HepG2 (cell line): ENCODE measurements at regions not wholly inside any gene's neighbourhood (a gene's known extent, or its start where the extent isn't known, plus 50 kb on each side); places are given as distances from the start of the nearest gene placed in this dataset.

ENCODE experiments used
- BRD4 ChIP-seq: sonication (generic); formaldehyde crosslinking; IDR thresholded peaks from 2 replicates; pipeline ENCODE4 v1.4.0; 2020; ENCODE audit warnings: missing genetic modification reagents
- CREB1 ChIP-seq, 2 experiments: fragments of 450-650 bp in 1 of 2; IDR thresholded peaks; 2 replicates each; pipeline ENCODE4 v1.6.1; 2016 to 2017; ENCODE audit warnings: control low read depth in 1 of 2, mild to moderate bottlenecking in 1 of 2, missing compliant biosample characterization in 1 of 2, missing genetic modification characterization in 1 of 2
- EZH2 ChIP-seq: conservative IDR thresholded peaks from 2 replicates; pipeline ENCODE4 v1.6.1; 2012; ENCODE audit warnings: mild to moderate bottlenecking, low read depth, low read length, moderate library complexity
- KLF16 ChIP-seq, 2 experiments: sonication (generic) in 1 of 2; formaldehyde crosslinking in 1 of 2; IDR thresholded peaks; 2 replicates each; pipeline versions ENCODE4 v1.6.1 to v1.8.0; 2016 to 2023; ENCODE audit warnings: missing genetic modification reagents in 2 of 2, missing compliant biosample characterization in 1 of 2
- SYNCRIP ChIP-seq: fragments of 200-400 bp; formaldehyde crosslinking; IDR thresholded peaks from 2 replicates; pipeline ENCODE4 v1.6.1; 2018; ENCODE audit warnings: mild to moderate bottlenecking, low read depth, low read length; ENCODE audit not compliant: insufficient read depth
- YEATS4 ChIP-seq: sonication (generic); formaldehyde crosslinking; IDR thresholded peaks from 2 replicates; pipeline ENCODE4 v1.4.0; 2020; ENCODE audit warnings: missing genetic modification reagents, borderline replicate concordance
- ZNF512 ChIP-seq: sonication (generic); formaldehyde crosslinking; IDR thresholded peaks from 2 replicates; pipeline ENCODE4 v1.4.0; 2020; ENCODE audit warnings: mild to moderate bottlenecking, missing genetic modification reagents
- ZNF557 ChIP-seq: sonication (generic); formaldehyde crosslinking; IDR thresholded peaks from 2 replicates; pipeline ENCODE4 v1.4.0; 2020; ENCODE audit warnings: missing genetic modification reagents
- ZNF589 ChIP-seq: sonication (generic); formaldehyde crosslinking; conservative IDR thresholded peaks from 2 replicates; pipeline ENCODE4 v1.8.0; 2022; ENCODE audit warnings: mild to moderate bottlenecking, moderate library complexity, missing genetic modification reagents
- TF ChIP-seq, protein P1 (sequence below): sonication (generic); formaldehyde crosslinking; IDR thresholded peaks from 2 replicates; pipeline ENCODE4 v1.8.1; 2023; ENCODE audit warnings: missing genetic modification reagents, mild to moderate bottlenecking, borderline replicate concordance
- TF ChIP-seq, protein P2 (sequence below): sonication (generic); formaldehyde crosslinking; IDR thresholded peaks from 2 replicates; pipeline ENCODE4 v1.4.0; 2020; ENCODE audit warnings: missing genetic modification reagents
- TF ChIP-seq, protein P3 (sequence below): IDR thresholded peaks from 2 replicates; pipeline ENCODE4 v1.6.1; 2012; ENCODE audit warnings: low read length, improper control_type of control experiment

DNA sequence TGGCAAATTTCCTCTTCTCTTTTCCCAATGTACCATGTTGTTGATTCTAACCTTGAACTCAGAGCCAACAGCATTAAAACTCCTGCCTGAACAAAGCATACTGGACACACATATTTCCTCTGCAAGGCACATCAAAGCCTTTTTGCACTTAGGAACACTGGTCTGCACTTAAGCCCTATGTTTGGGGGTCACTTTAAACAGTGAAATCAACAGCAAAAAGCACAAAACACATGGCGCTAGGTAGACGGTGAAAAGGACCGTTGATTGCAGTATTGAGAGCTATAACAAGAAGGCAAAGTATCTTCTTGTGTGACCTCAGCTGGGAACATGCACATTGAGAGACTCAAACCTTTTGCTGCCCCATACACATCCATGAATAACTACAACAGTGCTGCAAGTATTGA is 83.9 kb upstream of the SH3BP4 start (continued):
- TF ChIP-seq KLF16 (CRISPR knock-in tag; IDR thresholded peaks at IDR 0.05) (no peak), ZNF589 (CRISPR knock-in tag) (no peak), ZNF512 (CRISPR knock-in tag) (no peak), BRD4 (CRISPR knock-in tag) (no peak; the same call in 1 of the 2 replicates), ZNF557 (no peak), EZH2 (no peak), SYNCRIP (no peak), CREB1 (IDR thresholded peaks at IDR 0.05) (no peak), CREB1 (CRISPR knock-in tag; IDR thresholded peaks at IDR 0.05) (peak; percentile 56), YEATS4 (peak; percentile 60; the same call in 1 of the 2 replicates)
- TF ChIP-seq, protein P1, sequence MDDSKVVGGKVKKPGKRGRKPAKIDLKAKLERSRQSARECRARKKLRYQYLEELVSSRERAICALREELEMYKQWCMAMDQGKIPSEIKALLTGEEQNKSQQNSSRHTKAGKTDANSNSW (CRISPR knock-in tag): no peak
- TF ChIP-seq, protein P2, sequence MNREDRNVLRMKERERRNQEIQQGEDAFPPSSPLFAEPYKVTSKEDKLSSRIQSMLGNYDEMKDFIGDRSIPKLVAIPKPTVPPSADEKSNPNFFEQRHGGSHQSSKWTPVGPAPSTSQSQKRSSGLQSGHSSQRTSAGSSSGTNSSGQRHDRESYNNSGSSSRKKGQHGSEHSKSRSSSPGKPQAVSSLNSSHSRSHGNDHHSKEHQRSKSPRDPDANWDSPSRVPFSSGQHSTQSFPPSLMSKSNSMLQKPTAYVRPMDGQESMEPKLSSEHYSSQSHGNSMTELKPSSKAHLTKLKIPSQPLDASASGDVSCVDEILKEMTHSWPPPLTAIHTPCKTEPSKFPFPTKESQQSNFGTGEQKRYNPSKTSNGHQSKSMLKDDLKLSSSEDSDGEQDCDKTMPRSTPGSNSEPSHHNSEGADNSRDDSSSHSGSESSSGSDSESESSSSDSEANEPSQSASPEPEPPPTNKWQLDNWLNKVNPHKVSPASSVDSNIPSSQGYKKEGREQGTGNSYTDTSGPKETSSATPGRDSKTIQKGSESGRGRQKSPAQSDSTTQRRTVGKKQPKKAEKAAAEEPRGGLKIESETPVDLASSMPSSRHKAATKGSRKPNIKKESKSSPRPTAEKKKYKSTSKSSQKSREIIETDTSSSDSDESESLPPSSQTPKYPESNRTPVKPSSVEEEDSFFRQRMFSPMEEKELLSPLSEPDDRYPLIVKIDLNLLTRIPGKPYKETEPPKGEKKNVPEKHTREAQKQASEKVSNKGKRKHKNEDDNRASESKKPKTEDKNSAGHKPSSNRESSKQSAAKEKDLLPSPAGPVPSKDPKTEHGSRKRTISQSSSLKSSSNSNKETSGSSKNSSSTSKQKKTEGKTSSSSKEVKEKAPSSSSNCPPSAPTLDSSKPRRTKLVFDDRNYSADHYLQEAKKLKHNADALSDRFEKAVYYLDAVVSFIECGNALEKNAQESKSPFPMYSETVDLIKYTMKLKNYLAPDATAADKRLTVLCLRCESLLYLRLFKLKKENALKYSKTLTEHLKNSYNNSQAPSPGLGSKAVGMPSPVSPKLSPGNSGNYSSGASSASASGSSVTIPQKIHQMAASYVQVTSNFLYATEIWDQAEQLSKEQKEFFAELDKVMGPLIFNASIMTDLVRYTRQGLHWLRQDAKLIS: no peak
- TF ChIP-seq, protein P3, sequence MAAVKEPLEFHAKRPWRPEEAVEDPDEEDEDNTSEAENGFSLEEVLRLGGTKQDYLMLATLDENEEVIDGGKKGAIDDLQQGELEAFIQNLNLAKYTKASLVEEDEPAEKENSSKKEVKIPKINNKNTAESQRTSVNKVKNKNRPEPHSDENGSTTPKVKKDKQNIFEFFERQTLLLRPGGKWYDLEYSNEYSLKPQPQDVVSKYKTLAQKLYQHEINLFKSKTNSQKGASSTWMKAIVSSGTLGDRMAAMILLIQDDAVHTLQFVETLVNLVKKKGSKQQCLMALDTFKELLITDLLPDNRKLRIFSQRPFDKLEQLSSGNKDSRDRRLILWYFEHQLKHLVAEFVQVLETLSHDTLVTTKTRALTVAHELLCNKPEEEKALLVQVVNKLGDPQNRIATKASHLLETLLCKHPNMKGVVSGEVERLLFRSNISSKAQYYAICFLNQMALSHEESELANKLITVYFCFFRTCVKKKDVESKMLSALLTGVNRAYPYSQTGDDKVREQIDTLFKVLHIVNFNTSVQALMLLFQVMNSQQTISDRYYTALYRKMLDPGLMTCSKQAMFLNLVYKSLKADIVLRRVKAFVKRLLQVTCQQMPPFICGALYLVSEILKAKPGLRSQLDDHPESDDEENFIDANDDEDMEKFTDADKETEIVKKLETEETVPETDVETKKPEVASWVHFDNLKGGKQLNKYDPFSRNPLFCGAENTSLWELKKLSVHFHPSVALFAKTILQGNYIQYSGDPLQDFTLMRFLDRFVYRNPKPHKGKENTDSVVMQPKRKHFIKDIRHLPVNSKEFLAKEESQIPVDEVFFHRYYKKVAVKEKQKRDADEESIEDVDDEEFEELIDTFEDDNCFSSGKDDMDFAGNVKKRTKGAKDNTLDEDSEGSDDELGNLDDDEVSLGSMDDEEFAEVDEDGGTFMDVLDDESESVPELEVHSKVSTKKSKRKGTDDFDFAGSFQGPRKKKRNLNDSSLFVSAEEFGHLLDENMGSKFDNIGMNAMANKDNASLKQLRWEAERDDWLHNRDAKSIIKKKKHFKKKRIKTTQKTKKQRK: no peak
